GM13976 (cell line): ENCODE measurements at regions not wholly inside any gene's neighbourhood (a gene's known extent, or its start where the extent isn't known, plus 50 kb on each side); places are given as distances from the start of the nearest gene placed in this dataset.

Experiments used
- DNase-seq: peaks from one replicate; pipeline ENCODE4 v3.0.0; 2012; ENCODE audit warnings: low spot score
- CTCF ChIP-seq: IDR thresholded peaks from 2 replicates; pipeline ENCODE4 v1.5.1; 2012; ENCODE audit warnings: borderline replicate concordance, mild to moderate bottlenecking; ENCODE audit not compliant: insufficient read depth; ENCODE audit errors: extremely low read depth, missing control alignments, control extremely low read depth
- in situ Hi-C: fragments of 300-500 bp; cut with MboI; formaldehyde crosslinking; loops from one replicate; pipeline ENCODE4 v1.12.0; 2022; ENCODE audit warnings: low sequenced_read_pairs, mixed read lengths, inconsistent platforms; ENCODE audit not compliant: unreplicated experiment

DNA sequence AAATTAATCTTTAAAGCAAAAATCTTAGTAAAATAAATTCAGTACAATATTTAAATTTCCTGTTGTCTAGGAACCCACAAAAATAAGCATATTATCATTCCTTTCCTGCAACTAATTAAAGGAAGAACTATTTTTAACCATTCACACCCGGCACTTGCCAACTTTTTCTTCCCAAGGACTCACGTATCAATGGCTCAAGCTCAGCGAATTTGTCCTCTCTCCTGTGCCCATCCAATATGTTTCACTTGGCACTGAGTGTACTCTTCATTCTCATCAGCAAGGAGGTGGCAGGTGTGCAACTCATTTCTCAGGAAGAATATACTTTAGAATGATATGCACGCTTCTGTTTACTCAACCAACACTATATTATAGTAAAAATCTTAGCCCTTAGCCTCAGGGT is 419.4 kb downstream of the C6orf118 start:
- DNase-seq, result no peak
- in situ Hi-C loops, result no loop called here

DNA sequence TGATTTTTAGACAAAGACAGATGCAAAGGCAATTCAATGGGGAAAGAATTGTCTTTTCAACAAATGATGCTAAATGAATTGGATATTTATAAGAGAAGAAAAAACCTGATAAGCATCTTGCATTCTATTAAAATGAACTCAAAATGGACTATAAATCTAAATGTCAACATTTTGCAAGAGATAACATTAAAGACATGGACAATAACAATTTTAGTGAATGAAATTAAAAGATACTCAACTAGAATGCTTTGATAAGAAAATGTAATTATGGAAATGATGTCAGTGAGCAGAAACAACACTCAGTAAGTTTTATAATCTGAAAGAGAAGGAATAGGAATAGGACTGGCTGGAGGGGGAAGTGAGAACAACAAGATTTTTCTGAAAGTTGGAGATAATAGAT is 421.7 kb downstream of the C6orf118 start:
- no peak for TF ChIP-seq CTCF
- in situ Hi-C loops, result no loop called here

More for the DNA sequence above, 419.4 kb downstream of the C6orf118 start:
- no peak for TF ChIP-seq CTCF

DNA sequence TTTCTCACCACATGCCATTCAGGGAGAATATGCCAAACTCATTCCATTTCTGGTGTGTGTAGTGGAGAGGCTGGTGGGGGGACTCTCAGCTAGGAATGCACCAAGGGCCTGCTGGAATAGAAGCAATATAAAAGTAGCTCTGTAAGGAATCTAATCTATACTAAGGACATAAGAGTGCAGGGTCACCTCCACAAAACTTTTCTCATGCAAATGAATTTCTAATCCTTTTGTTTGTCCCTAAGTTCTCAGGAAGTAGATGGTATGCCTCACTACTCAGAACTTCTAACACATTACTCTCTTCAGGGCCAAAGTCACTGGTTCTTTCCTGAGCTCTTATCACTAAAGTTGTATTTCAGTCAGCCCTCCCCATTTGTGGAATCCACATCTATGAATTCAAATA is 427.2 kb downstream of the C6orf118 start:
- TF ChIP-seq CTCF, result no peak
- no peak for DNase-seq
- in situ Hi-C loops, result no loop called here

More for the DNA sequence above, 421.7 kb downstream of the C6orf118 start:
- DNase-seq, result no peak

GRCh38 chr6:164871783-164872182 is 437.6 kb downstream of the C6orf118 start:
- no peak for TF ChIP-seq CTCF
- DNase-seq, result no peak
- in situ Hi-C loops, result no loop called here

DNA sequence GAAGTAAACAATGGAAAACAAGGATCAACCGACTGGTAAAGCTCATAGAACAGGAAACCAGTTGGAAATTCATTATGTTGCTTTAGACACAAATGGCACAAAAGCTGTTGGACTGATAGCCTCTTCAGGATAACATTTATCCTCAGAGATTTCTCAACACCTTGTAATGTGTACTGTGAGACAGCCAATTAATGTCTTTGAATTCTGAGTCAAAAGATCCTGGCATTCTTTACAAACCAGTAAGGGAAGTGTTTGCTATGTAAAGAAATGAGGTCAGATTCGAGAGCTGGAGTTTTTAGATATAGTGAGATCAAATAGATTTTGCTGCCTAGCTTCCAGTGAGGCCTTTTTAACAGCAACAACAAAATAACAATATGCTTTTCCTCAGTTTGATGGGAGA is 439.2 kb downstream of the C6orf118 start:
- in situ Hi-C loops, result no loop called here
- DNase-seq, result no peak
- no peak for TF ChIP-seq CTCF

DNA sequence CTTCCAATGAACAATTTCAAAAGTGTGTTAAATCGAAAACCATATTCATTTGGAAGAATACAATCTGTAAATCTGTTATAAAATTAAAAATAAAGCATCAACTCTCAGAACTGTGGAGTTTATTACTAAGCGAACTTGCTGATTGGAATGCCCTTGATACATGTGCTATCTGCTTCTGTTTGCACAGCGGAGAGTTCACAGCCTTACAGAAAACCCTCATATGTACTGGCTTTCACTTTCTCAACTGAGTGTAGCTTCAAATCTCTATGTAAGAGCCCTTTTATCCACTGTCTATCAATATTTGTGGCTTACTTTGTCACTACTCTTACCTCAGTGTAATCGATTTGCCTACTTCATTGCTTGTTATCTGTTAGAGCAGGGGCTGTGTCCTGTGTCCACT is 447.4 kb downstream of the C6orf118 start:
- no peak for TF ChIP-seq CTCF
- DNase-seq, result no peak
- in situ Hi-C loops, result no loop called here

- no peak for TF ChIP-seq CTCF
- DNase-seq, result no peak
- in situ Hi-C loops, result no loop called here
Observed at GRCh38 chr6:164859816-164860215, 449.6 kb downstream of the C6orf118 start.
